ENCODE measurements at regions not wholly inside any gene's neighbourhood (a gene's known extent, or its start where the extent isn't known, plus 50 kb on each side); places are given as distances from the start of the nearest gene placed in this dataset.

DNA sequence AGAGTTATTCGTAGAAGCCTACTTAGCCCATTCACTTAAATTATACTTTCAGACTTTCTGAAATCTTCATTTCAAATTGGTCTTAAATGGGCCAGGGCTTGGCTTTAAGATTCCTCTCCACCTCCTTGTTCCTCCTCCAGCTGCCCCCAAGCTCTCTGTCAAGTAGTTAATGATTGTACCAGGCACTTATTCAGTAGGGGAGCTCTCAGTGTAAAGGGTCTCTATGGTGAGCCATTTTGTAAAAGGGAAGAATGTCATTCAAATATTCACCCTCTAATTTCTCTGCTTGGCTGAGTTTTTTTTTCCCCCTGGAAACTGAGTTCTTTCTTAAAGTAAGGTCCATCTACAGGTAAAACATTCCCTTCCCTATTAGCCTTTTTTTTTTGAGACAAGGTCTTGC is 96.6 kb downstream of the SUDS3 start:
- TF ChIP-seq EZH2 (conservative IDR thresholded peaks at IDR 0.05; ENCODE audit: low read depth, low read length) (no peak), REL (CRISPR knock-in tag; conservative IDR thresholded peaks at IDR 0.05) (no peak)
